ENCODE measurements at regions not wholly inside any gene's neighbourhood (a gene's known extent, or its start where the extent isn't known, plus 50 kb on each side); places are given as distances from the start of the nearest gene placed in this dataset.

DNA sequence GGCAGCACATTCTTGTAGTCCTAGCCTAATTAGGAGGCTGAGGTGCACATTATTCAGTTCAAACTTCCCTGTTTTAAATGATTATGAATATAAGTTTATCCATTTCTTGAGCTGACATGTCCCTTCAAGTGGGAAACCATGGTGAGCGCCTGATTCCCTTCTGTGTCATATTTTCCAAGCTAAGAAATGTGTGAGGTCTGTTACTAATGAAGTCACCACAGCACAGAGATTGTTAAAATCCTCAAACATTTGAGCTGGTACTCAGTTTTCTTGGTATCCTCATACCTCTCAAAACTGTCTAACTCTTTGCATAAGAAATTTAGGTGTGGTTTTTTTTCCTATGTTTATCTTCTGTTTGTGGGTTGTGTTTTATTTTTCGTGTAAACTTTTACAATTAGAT lies 926.8 kb downstream of the GATA3 start:
- no peaks in the 10 kb centered on the region for H3K4me1 Mint-ChIP-seq (ENCODE audit: low read depth)
- no peak overlapping the region for H3K4me3 ChIP-seq (ENCODE audit: low read length)
- POLR2A ChIA-PET, result no interaction called here
- no peaks in the 10 kb centered on the region for H3K9me3 Mint-ChIP-seq
- no peaks in the 10 kb centered on the region for H3K27me3 ChIP-seq (ENCODE audit: control insufficient read depth in 1 of 2, insufficient read depth in 2 of 2, low read length in 2 of 2)
- no peak overlapping the region for H3K27ac ChIP-seq (ENCODE audit: low read depth in 1 of 2, low read length in 2 of 2)
- intact Hi-C loops (cut with DNase I, micrococcal nuclease), result no loop called here
- CTCF ChIA-PET, result no interaction called here
- no peak overlapping the region for H3K27ac Mint-ChIP-seq
- no peaks in the 10 kb centered on the region for H3K36me3 ChIP-seq (ENCODE audit: insufficient read depth, low read length)
- TF ChIP-seq, protein P1, sequence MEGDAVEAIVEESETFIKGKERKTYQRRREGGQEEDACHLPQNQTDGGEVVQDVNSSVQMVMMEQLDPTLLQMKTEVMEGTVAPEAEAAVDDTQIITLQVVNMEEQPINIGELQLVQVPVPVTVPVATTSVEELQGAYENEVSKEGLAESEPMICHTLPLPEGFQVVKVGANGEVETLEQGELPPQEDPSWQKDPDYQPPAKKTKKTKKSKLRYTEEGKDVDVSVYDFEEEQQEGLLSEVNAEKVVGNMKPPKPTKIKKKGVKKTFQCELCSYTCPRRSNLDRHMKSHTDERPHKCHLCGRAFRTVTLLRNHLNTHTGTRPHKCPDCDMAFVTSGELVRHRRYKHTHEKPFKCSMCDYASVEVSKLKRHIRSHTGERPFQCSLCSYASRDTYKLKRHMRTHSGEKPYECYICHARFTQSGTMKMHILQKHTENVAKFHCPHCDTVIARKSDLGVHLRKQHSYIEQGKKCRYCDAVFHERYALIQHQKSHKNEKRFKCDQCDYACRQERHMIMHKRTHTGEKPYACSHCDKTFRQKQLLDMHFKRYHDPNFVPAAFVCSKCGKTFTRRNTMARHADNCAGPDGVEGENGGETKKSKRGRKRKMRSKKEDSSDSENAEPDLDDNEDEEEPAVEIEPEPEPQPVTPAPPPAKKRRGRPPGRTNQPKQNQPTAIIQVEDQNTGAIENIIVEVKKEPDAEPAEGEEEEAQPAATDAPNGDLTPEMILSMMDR (IDR thresholded peaks at IDR 0.05), result no peak
- no peaks in the 10 kb centered on the region for H3K36me3 Mint-ChIP-seq (ENCODE audit: low read depth)
- H3K27me3 Mint-ChIP-seq, result no peaks in the 10 kb centered on the region
- DNase-seq, result no peak
- no peak for ATAC-seq (ENCODE audit: poor library complexity)
- no peaks in the 10 kb centered on the region for H3K9me3 ChIP-seq (ENCODE audit: control insufficient read depth in 1 of 2, insufficient read depth in 1 of 2, low read length in 2 of 2)
- H3K4me1 ChIP-seq (ENCODE audit: insufficient read depth, low read length), result no peaks in the 10 kb centered on the region
- no peak overlapping the region for H3K4me3 Mint-ChIP-seq

DNA sequence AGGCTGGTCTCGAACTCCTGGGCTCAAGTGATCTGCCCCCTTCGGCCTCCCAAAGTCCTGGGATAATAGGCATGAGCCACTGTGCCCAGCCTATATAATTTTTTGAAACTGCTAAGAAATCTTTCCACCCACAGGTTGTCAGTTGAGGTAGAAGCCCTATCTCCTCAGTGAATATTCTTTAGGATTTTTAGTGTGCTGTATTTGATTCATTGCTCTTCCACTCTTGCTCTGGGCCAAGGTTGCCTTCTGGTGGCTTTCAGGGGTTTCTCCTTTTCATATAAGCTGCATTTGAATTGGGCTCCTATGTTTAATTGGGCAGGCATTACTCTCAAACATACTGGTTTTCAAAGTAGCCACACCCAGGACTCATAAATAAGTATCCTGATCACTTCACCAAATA lies 931.2 kb downstream of the GATA3 start:
- Histone ChIP-seq H3K36me3 (ENCODE audit: insufficient read depth, low read length) (no peaks in the 10 kb centered on the region), H3K9me3 (ENCODE audit: control insufficient read depth in 1 of 2, insufficient read depth in 1 of 2, low read length in 2 of 2) (no peaks in the 10 kb centered on the region), H3K4me1 (ENCODE audit: insufficient read depth, low read length) (no peaks in the 10 kb centered on the region), H3K27ac (ENCODE audit: low read depth in 1 of 2, low read length in 2 of 2) (no peak overlapping the region), H3K27me3 (ENCODE audit: control insufficient read depth in 1 of 2, insufficient read depth in 2 of 2, low read length in 2 of 2) (no peaks in the 10 kb centered on the region), H3K4me3 (ENCODE audit: low read length) (no peak overlapping the region)
- TF ChIP-seq, protein P1 (IDR thresholded peaks at IDR 0.05), result no peak
- ATAC-seq (ENCODE audit: poor library complexity) (no peak), DNase-seq (no peak)
- H3K4me1 Mint-ChIP-seq (ENCODE audit: low read depth), result no peaks in the 10 kb centered on the region
- POLR2A ChIA-PET, result no interaction called here
- no peak overlapping the region for H3K4me3 Mint-ChIP-seq
- no peaks in the 10 kb centered on the region for H3K9me3 Mint-ChIP-seq
- no peaks in the 10 kb centered on the region for H3K27me3 Mint-ChIP-seq
- intact Hi-C loops (cut with DNase I, micrococcal nuclease), result no loop called here
- no peak overlapping the region for H3K27ac Mint-ChIP-seq
- CTCF ChIA-PET, result interaction anchor here (0.5 kb wide), 1 partner anchor 9 kb away, joined by 3 read pairs; no protein-coding TSS in a partner anchor
- no peaks in the 10 kb centered on the region for H3K36me3 Mint-ChIP-seq (ENCODE audit: low read depth)

DNA sequence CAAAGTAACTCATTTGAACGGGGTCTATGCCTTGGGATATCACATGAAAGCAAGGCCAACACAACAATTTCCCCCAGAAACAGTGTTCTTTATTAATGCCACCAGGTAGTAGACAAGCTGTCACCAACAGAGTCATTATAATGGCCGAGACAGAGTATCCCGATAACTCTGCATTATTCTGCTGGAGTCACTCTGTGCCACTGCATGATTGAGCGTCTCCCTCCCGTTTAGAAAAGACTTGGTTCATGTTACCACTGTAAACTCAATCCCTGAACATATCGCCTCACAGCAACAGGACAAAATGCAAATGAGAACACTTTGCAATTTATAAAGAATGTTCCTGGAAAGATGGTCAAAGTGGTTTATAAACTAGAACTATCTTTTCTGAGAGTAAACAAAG lies 932.5 kb downstream of the GATA3 start:
- no peaks in the 10 kb centered on the region for H3K4me1 ChIP-seq (ENCODE audit: insufficient read depth, low read length)
- H3K4me3 ChIP-seq (ENCODE audit: low read length), result no peak overlapping the region
- H3K27ac Mint-ChIP-seq, result no peak overlapping the region
- DNase-seq, result no peak
- H3K27me3 ChIP-seq (ENCODE audit: control insufficient read depth in 1 of 2, insufficient read depth in 2 of 2, low read length in 2 of 2), result no peaks in the 10 kb centered on the region
- H3K36me3 ChIP-seq (ENCODE audit: insufficient read depth, low read length), result no peaks in the 10 kb centered on the region
- H3K4me1 Mint-ChIP-seq (ENCODE audit: low read depth), result no peaks in the 10 kb centered on the region
- no peak overlapping the region for H3K4me3 Mint-ChIP-seq
- H3K27me3 Mint-ChIP-seq, result no peaks in the 10 kb centered on the region
- no peak overlapping the region for H3K27ac ChIP-seq (ENCODE audit: low read depth in 1 of 2, low read length in 2 of 2)
- no peaks in the 10 kb centered on the region for H3K36me3 Mint-ChIP-seq (ENCODE audit: low read depth)
- intact Hi-C loops (cut with DNase I, micrococcal nuclease), result no loop called here
- H3K9me3 Mint-ChIP-seq, result no peaks in the 10 kb centered on the region
- TF ChIP-seq, protein P1 (IDR thresholded peaks at IDR 0.05), result no peak
- no peaks in the 10 kb centered on the region for H3K9me3 ChIP-seq (ENCODE audit: control insufficient read depth in 1 of 2, insufficient read depth in 1 of 2, low read length in 2 of 2)
- POLR2A ChIA-PET, result interaction anchor here (0.9 kb wide), 1 partner anchor 23 kb away, joined by 3 read pairs; no protein-coding TSS in a partner anchor
- no peak for ATAC-seq (ENCODE audit: poor library complexity)
- CTCF ChIA-PET, result no interaction called here

Data from CD4-positive, alpha-beta T cell (primary cell).